ACHN (cell line): ENCODE measurements at regions not wholly inside any gene's neighbourhood (a gene's known extent, or its start where the extent isn't known, plus 50 kb on each side); places are given as distances from the start of the nearest gene placed in this dataset.

Experiments
- DNase-seq: peaks from one replicate; pipeline ENCODE4 v3.0.0-alpha.2; 2015
- in situ Hi-C: cut with HindIII; loops from 2 replicates; pipeline ENCODE4 v1.10.0; 2017; ENCODE audit warnings: low sequenced_read_pairs, low pct_ligation_motif_present, low pct_unique_long_range_greater_than_20kb

DNA sequence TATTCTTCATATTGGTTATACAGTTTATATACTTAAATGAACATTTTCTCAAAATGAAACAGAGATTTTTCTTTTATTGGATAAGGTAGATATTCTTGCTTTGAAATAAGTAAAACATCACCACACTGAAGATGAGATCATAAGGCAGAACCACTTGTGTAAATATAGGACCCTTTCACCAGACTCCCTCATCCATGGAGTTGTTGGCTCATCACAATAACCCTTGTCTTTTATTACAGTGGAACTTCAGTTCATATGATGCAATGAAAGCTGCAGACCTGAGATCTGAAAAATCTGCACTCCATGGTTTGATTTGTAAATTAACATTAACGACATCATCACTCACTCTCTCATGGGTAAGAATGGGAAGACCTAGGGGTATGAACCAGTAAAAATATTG, 51.9 kb upstream of the DBX2 start:
- no peak for DNase-seq
- in situ Hi-C loops = no loop called here

DNA sequence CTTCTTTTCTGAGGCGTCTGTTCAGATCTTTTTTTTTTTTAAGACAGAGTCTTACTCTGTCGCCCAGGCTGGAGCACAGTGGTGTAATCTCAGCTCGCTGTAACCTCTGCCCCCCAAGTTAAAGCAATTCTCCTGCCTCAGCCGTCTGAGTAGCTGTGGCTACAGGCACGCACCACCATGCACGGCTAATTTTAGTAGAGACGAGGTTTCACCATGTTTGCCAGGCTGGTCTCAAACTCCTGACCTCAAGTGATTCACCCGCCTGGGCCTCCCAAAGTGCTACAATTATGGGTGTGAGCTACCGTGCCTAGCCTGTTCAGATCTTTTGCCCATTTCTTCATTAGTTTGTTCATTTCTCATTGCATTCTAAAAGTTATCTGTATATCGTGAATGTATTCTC, 55.1 kb upstream of the DBX2 start:
- DNase-seq = no peak
- in situ Hi-C loops = no loop called here

DNA sequence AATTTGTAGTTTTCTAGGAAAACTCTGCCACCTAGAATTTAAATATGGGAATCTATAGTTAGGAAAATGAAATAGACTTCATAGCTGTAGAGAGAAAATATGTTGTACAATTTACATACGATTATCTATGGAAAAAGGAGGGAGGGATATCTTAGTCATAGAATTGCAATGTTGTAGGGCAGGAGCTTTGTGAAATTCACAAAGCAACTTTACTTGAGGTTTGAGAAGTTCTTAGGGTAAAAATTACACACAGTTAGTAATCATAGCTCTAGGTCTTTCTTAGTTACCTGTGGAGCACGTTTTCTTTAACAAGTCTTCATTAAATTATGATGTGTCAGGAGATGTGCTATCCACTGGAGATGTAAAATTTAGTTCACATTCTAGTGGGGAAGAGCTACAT, 61.4 kb upstream of the DBX2 start:
- DNase-seq = no peak
- in situ Hi-C loops = no loop called here

DNA sequence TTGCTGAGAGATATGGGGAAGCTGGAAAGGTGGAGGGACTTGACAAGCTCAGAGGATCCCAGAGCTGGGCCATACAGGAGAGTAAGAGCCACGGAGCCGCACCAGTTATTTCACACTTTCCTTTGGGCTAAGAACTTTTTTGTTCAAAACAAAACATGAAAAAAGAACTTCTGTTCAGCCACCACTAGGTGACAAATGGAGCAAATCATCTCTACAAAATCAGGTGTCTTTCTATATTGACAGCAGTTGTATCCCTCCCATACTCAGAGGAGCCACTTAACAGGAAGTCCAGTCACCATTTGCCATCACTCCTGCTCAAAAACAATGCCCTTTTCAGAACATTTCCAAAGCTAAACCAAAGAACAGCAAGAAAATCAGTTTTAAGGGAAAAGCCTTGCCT, 70.3 kb upstream of the DBX2 start:
- in situ Hi-C loops = no loop called here
- peak; percentile 19 for DNase-seq

DNA sequence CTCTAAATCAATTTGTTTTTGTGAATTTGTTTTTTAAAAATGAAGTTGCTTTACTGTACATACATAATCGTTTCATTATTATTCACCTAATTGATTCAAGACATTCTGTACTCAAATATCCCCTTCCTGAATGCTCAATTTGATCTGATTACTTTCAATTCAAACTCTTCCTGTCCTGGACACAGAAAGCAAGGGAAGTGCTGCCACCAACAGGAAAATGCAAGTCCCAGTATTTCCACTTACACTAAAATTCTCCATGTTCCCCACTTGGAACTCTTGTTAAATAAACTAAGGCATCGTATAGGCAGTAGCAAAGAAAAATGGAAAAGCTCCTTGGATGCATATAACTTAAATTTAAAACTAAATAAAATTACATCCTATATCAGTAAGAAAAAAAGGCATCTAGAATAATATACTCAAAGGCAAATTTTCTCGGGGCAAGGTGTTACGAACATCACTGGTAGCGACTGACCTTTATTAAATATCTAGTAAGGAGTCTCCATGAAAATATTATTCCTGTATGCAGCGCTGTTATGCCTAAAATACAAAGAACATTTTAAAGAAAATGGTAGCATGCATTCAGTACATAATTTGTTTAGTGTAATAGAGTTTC, 72.0 kb upstream of the DBX2 start:
- peak; percentile 64 for DNase-seq
- in situ Hi-C loops = no loop called here

DNA sequence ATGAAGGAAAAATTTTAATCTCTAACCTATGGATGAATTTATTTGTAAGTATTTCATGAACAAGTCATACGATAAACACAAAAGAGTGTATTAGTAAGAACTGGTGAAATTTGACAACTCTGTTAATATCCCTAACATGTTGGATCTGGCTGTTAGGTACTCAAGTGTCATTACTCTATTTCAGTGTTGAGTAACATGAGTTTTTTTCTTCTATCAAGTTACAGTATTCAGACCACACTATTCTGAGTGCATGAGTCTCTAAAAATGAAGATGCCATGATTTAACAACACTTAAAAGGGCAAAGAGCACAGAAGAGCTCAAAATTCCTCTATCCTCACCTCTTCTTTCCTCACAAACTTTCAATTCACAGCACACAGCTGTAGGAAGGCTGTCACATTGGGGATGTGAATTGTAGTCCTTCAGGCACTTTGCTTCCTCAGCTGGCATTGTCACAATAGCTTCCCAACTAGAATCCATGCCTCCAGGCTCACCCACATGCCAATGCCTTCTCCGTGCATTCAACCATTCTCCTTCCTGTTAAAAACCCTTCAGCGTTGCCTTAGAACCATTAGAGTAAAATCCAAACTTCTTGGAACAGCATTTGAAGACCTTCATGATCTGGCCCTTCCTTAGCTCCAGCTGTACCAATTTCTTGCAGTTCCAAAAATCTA, 73.7 kb upstream of the DBX2 start:
- no peak for DNase-seq
- in situ Hi-C loops = no loop called here

DNA sequence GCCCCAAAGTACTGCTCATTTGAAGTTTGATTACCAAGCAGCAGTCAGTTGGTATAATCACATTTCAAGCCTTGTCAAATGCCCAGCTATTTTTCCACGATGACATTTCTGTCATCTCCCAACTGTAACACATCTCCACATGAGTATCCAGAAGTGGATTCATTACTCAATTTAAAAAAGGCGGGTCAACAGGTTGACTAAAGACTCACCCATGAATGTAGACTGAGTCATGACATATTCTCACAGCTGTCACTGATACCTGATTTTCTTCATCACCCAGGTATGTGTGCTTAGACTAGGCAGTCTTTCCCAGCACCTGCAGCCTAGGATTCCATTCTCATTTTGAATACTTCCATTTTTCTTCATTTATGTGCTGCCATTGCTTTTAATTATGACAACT, 75.1 kb upstream of the DBX2 start:
- in situ Hi-C loops = no loop called here

DNA sequence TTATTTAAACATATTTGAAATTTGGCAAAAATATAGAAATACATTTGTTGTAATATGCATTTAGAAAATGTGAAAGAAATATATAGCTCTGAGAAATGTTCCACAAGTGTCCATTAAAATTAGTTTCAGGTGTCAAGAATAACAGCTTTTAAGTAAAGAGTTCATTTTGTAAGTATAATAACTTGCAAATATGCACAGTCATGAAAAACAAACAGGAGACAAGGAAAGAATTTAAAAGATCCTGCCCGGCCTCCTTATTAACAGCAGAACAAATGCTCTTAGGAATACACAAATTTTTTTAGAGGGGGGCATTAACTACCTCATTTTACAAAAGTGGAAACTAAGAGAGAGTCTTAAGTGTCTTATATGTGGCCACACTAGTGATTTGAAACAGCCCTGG, 77.7 kb upstream of the DBX2 start:
- in situ Hi-C loops = no loop called here
- DNase-seq = no peak

More for the DNA sequence above, 75.1 kb upstream of the DBX2 start:
- no peak for DNase-seq

DNA sequence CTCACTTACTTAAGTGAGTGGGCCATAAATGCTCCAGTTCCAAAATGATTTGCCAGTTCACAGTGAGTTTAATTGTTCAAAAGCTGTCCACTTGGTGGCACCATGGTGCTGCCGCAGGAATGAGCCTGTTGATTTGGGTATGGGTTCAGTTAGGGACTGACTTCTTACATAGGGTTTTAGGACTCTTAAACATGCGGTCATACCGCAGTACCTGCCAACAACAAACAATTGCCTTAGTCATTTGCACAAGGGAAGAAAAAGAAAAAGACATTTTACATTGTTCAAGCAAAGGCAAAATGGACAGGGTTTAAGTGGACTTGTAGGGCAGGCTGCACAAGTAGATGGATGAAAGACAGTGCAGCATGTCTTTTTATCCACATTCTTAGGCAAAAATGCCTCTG, 80.0 kb upstream of the DBX2 start:
- peak; percentile 66 for DNase-seq
- in situ Hi-C loops = no loop called here

DNA sequence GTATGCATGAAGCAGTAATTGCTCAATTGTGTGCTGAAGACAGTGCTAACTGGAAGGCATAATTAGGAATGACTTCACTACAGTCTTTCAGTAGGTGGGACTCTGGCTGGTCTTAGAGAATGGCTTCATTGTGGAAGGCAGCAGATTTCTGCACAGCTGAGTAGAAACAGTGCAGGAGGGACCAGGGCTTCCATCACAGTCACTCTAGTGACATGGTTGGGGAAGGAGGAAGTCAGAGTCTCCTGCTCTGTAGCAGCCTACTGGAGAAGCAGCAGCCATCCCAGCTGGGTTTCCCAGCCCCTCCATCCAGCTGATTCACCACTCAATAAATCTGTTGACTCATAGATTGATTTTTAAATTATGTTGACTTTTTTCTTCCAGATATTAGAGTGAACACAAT, 80.6 kb upstream of the DBX2 start:
- in situ Hi-C loops = no loop called here
- no peak for DNase-seq

DNA sequence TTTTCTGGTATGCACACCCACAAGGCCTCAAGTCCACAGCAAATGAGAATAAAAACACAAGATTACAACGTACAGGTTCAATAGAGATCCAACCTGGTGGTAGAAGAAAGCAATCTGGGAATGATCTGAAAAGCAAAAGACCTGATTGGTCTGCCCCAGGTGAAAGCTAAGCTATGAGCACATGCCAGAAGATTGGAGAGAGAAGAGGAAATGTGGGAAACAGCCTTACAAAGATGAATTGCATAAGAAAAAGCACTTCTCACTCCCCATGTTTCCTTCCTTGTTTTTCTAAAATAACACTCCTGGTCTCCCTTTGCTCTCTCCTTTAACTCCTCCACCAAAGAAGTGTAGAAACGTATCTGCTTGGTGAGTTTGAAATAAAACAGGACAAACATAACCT, 77.3 kb upstream of the ANO6 start:
- in situ Hi-C loops = no loop called here

DNA sequence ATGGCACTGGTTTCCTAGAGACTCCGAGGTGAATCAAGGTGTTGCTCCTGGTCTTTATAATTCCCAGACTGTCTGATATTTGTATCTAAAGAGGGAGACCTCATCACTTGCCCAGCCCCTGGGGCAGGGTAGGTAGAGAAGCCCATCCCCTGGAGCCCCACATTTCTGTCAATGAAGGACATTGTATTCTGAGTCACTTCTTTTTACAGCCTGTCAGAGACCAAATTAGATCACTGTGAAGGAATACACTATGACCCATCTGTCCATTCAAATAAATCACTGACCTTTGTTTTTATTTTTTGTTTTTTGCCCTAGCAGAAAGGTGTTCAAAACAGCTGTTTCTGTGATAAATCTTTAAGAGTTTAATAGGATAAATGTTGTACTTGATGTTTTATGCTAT, 67.9 kb upstream of the ANO6 start:
- in situ Hi-C loops = no loop called here

More for the DNA sequence above, 77.3 kb upstream of the ANO6 start:
- DNase-seq = no peak

DNA sequence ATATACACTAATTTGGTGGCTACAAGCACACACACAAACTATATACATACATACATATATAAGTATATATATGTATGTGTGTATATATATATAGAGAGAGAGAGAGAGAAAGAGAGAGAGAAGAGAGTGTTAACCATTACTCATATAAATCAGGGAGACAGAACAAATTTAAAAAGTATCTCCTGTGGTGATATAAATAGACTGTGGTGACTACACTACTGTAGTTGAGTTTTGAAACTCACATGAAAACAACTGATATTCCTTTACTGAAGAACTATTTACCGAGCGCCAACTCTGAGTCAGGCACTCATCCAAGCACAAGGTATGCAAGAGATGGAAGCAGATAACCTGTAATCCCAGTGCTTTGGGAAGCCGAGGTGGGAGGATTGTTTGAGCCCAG, 67.3 kb upstream of the ANO6 start:
- in situ Hi-C loops = no loop called here

More for the DNA sequence above, 67.9 kb upstream of the ANO6 start:
- no peak for DNase-seq

DNA sequence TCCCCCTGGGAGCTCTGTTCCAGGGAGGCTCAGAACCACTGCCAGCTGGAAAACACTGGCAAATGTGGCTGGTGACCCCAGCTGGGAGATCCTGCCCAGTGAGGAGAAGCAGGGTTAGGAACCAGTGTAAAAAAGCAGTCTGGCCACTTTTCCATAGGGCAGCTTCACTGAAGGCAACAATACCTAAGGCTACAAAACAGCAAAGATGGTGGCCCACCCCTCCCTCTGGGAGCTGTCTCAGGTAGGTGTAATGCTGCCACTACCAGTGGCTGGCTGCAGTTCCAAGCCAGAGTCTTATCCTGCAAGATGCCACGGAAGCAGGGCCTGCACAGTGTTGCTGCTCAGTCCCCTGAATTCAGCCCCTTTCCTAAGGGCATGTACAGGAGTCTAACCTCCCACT, 50.6 kb upstream of the ANO6 start:
- no peak for DNase-seq
- in situ Hi-C loops = no loop called here

More for the DNA sequence above, 67.3 kb upstream of the ANO6 start:
- DNase-seq = no peak

DNA sequence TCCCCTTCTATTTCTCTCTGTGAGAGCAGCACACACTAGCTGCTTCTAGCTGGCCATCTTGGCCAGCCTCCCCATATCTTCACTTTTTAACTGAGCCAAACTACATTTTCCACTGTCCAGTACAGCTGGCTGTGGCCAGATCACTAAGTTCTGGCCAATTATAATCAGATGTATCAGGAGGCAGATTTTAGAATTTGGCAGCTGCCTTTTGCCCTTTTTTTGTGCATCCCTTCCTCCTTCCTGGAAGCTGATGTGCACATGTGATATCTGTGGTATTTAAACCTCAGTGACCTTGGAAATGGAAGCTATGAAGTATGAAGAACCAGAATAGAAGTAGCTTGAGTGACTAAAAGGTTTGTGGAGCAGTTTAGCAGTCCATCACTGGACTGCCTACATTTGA, 49.8 kb upstream of the ANO6 start:
- no peak for DNase-seq
- in situ Hi-C loops = no loop called here
